IPS-18c (cell line): ENCODE measurements at regions not wholly inside any gene's neighbourhood (a gene's known extent, or its start where the extent isn't known, plus 50 kb on each side); places are given as distances from the start of the nearest gene placed in this dataset.

ENCODE experiments used
- H3K4me3 ChIP-seq: 2 replicates; pipeline ENCODE4 v1.7.0; 2013; ENCODE audit warnings: low read depth, mild to moderate bottlenecking, low read length, moderate library complexity; ENCODE audit not compliant: insufficient read depth
- H3K9me3 ChIP-seq: one replicate; pipeline ENCODE4 v1.6.1; 2013; ENCODE audit warnings: mild to moderate bottlenecking, low read length, moderate library complexity; ENCODE audit not compliant: control insufficient read depth, insufficient read depth

GRCh38 chr15:85847031-85847430 is 52.3 kb upstream of the KLHL25 start:
- Histone ChIP-seq H3K9me3 (no peaks in the 10 kb centered on the region), H3K4me3 (no peak overlapping the region)

GRCh38 chr15:85849946-85850345 is 55.2 kb upstream of the KLHL25 start:
- H3K9me3 ChIP-seq, result no peaks in the 10 kb centered on the region
- no peak overlapping the region for H3K4me3 ChIP-seq

GRCh38 chr15:85852969-85853368 is 58.2 kb upstream of the KLHL25 start:
- no peaks in the 10 kb centered on the region for H3K9me3 ChIP-seq
- H3K4me3 ChIP-seq, result no peak overlapping the region

- Histone ChIP-seq H3K9me3 (no peaks in the 10 kb centered on the region), H3K4me3 (no peak overlapping the region)
Measured at GRCh38 chr15:85854345-85855097, 59.8 kb upstream of the KLHL25 start.

GRCh38 chr15:85858586-85859375 is 64.1 kb upstream of the KLHL25 start:
- H3K4me3 ChIP-seq, result peak overlapping the region; percentile 39

GRCh38 chr15:85859671-85860070 is 64.9 kb upstream of the KLHL25 start:
- Histone ChIP-seq H3K4me3 (no peak overlapping the region), H3K9me3 (peaks cover 3% of the 10 kb centered on the region)

More at GRCh38 chr15:85858586-85859375, 64.1 kb upstream of the KLHL25 start:
- H3K9me3 ChIP-seq, result peaks cover 3% of the 10 kb centered on the region

- Histone ChIP-seq H3K4me3 (no peak overlapping the region; the same call in 1 of the 2 replicates), H3K9me3 (peaks cover 3% of the 10 kb centered on the region)
Measured at GRCh38 chr15:85860394-85861161, 65.9 kb upstream of the KLHL25 start.

GRCh38 chr15:85865070-85865684 is 70.5 kb upstream of the KLHL25 start:
- Histone ChIP-seq H3K4me3 (no peak overlapping the region), H3K9me3 (peaks cover 3% of the 10 kb centered on the region)

GRCh38 chr15:85867250-85867649 is 72.5 kb upstream of the KLHL25 start:
- H3K4me3 ChIP-seq, result no peak overlapping the region
- H3K9me3 ChIP-seq, result no peaks in the 10 kb centered on the region

- no peaks in the 10 kb centered on the region for H3K9me3 ChIP-seq
Measured at GRCh38 chr15:85869124-85869523, 74.4 kb upstream of the KLHL25 start.

GRCh38 chr15:85870216-85871014 is 75.7 kb upstream of the KLHL25 start:
- Histone ChIP-seq H3K9me3 (no peaks in the 10 kb centered on the region), H3K4me3 (no peak overlapping the region)

More at GRCh38 chr15:85869124-85869523, 74.4 kb upstream of the KLHL25 start:
- H3K4me3 ChIP-seq, result no peak overlapping the region

- no peak overlapping the region for H3K4me3 ChIP-seq
- H3K9me3 ChIP-seq, result no peaks in the 10 kb centered on the region
Measured at GRCh38 chr15:85871545-85871944, 76.8 kb upstream of the KLHL25 start.

- no peak overlapping the region for H3K4me3 ChIP-seq
- H3K9me3 ChIP-seq, result no peaks in the 10 kb centered on the region
Measured at GRCh38 chr15:85872125-85872524, 77.4 kb upstream of the KLHL25 start.

- no peak overlapping the region for H3K4me3 ChIP-seq
- no peaks in the 10 kb centered on the region for H3K9me3 ChIP-seq
Measured at GRCh38 chr15:85874236-85874635, 79.5 kb upstream of the KLHL25 start.

GRCh38 chr15:85875756-85876155 is 81.0 kb upstream of the KLHL25 start:
- no peaks in the 10 kb centered on the region for H3K9me3 ChIP-seq
- H3K4me3 ChIP-seq, result no peak overlapping the region

- Histone ChIP-seq H3K9me3 (no peaks in the 10 kb centered on the region), H3K4me3 (no peak overlapping the region)
Measured at GRCh38 chr15:85878828-85879225, 84.1 kb upstream of the KLHL25 start.
